Thyroid gland (tissue), 4 donors: ENCODE measurements at regions not wholly inside any gene's neighbourhood (a gene's known extent, or its start where the extent isn't known, plus 50 kb on each side); places are given as distances from the start of the nearest gene placed in this dataset.

Source experiments
- POLR2A ChIP-seq, 2 donors: fragments of 450-650 bp; IDR thresholded peaks; one replicate each; pipeline ENCODE4 v1.6.1; 2017; ENCODE audit warnings: antibody characterized with exemption in 2 of 2, mild to moderate bottlenecking in 2 of 2, moderate library complexity in 1 of 2
- TF ChIP-seq, protein P1 (sequence below), 6 experiments: fragments of 200-600 bp in 3 of 6; fragments of 450-650 bp in 3 of 6; sonication (generic) in 3 of 6; IDR thresholded peaks; one replicate each; pipeline ENCODE4 v1.5.1; 2016 to 2019; ENCODE audit warnings: antibody characterized with exemption in 6 of 6, mild to moderate bottlenecking in 2 of 6, inconsistent platforms in 1 of 6, moderate library complexity in 1 of 6

DNA sequence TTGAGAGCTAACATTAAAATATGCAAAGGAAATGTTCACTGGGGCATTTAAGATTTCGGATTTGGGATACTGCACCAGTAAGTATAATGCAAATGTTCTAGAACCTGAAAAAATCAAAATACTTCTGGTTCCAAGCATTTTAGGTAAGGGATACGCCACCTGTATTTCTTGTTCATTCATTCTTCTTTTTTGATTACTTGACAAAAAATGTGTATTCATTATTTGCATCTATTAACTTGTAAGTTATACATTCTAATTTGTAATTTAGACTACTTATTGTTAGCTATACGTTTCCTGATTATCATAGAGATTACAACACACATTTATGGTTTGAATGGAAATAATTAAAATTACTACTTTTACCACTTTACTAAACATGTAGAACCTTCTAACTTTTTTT, 486.9 kb downstream of the SOX5 start:
- TF ChIP-seq, protein P1, sequence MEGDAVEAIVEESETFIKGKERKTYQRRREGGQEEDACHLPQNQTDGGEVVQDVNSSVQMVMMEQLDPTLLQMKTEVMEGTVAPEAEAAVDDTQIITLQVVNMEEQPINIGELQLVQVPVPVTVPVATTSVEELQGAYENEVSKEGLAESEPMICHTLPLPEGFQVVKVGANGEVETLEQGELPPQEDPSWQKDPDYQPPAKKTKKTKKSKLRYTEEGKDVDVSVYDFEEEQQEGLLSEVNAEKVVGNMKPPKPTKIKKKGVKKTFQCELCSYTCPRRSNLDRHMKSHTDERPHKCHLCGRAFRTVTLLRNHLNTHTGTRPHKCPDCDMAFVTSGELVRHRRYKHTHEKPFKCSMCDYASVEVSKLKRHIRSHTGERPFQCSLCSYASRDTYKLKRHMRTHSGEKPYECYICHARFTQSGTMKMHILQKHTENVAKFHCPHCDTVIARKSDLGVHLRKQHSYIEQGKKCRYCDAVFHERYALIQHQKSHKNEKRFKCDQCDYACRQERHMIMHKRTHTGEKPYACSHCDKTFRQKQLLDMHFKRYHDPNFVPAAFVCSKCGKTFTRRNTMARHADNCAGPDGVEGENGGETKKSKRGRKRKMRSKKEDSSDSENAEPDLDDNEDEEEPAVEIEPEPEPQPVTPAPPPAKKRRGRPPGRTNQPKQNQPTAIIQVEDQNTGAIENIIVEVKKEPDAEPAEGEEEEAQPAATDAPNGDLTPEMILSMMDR (IDR thresholded peaks at IDR 0.05): no peak
- no peak for TF ChIP-seq POLR2A (IDR thresholded peaks at IDR 0.05)
